HG02981 (cell line): ENCODE measurements at regions not wholly inside any gene's neighbourhood (a gene's known extent, or its start where the extent isn't known, plus 50 kb on each side); places are given as distances from the start of the nearest gene placed in this dataset.
"Not testable (repeated sequence)": the region's sequence is repeated elsewhere in the genome, so short reads cannot be mapped to it uniquely, and the experiment has no call there.

Experiments
- ATAC-seq: cut with Tn5 transposase; IDR thresholded peaks from one replicate; pipeline ENCODE4 v1.9.1; 2021; ENCODE audit warnings: mild to moderate bottlenecking, moderate library complexity; ENCODE audit not compliant: unreplicated experiment

DNA sequence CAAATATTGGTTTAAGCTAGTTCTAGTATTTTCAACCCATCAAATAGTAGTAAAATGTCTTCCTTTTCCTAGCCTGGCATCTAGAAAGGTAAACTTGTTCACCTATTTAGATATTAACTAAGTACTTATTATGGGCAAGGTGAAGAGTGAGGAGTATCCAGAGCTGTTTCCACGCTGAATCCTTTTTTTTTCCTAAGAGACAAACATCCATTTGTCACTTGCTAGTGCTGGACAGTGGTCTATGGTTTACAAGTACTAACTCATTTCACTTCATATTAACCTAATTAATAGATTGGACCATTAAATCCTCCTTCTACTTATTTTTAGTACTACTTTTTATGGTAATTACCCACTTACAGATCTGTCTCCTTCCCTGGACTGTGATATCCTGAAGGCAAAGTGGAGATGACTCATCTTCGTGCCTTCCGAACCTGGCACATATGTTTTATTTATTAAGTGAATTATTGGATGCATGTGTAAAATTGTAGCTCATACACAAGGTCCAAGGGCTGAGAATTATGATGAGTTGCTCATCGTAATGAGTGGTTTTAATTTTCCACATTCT is 159.6 kb upstream of the IGFBP3 start:
- ATAC-seq = no peak

DNA sequence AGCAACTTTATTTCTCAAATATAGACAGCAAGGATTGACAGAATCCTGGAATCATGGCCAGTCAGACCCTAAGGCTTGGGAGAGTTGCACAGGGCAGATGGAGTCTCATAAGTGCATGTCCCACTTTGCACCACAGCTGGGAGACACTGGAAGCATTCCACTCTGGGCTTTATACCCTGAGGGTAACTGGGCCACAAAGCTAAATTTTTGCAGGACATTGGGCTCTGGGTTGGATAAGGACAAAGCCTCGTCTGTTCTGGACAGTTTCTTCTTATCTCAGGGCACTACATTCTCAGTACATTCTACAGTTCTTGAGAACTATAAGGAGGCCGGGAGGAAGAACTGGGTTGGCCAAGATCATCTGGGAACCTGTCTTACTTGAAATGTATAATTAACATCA is 158.3 kb upstream of the IGFBP3 start:
- ATAC-seq = no peak

DNA sequence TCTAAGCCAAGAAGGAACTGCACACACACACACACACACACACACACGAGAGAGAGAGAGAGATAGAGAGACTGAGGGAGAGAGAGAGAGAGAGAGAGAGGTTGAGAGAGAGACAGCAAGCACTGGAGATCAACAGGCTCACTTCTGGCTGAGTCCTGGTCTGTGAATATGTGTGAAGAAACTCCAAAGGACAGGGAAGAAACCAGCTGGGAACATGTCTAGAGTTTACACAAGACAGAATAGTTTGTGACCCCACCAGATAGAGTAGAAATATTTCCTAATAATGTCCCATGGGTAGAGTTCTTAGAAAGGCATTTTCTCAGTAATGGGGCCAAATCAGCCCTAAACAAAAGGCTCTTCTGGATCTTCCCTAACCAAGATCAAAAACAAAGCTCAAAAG is 155.5 kb upstream of the IGFBP3 start:
- ATAC-seq = no peak

- ATAC-seq = no peak
Measured at GRCh38 chr7:46072722-46073121, 151.7 kb upstream of the IGFBP3 start.

- ATAC-seq = no peak
Measured at GRCh38 chr7:46071601-46072000, 150.5 kb upstream of the IGFBP3 start.

DNA sequence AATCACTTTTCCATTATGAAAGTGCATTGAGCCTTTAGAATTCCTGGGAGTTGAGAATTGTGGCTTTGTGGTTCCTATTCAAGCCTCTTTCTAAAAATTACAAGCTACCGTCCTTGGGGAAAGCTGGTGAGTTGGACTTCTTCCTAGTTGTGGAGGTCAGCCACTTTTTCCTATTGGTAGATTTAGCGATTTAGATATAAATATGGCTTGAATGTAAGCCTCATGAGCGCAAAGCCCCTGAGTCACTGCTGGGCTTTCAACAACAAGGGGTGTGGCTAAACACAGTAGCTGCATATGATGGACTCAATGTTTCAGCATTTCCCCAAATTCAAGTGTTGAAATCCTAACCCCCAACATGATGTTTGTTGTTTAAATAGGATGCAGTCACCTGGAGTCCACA is 150.0 kb upstream of the IGFBP3 start:
- no peak for ATAC-seq

DNA sequence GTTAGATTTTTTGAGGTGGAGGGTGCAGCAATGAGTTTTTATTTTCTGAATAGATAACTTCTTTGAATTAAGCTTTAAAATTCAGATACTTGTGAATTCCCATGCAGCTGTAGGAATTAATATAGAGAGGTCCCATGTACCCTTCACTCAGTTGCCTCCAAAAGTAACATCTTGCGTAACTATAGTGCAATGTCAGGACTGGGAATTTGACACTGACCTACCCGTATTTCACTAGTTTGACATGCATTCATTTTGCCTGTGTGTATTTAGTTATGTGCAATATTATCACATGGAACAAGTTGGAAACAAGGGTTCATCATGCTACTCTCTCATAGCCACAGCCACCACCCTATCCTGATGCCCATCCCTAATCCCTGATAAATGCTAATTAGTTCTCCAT is 147.1 kb upstream of the IGFBP3 start:
- no peak for ATAC-seq

DNA sequence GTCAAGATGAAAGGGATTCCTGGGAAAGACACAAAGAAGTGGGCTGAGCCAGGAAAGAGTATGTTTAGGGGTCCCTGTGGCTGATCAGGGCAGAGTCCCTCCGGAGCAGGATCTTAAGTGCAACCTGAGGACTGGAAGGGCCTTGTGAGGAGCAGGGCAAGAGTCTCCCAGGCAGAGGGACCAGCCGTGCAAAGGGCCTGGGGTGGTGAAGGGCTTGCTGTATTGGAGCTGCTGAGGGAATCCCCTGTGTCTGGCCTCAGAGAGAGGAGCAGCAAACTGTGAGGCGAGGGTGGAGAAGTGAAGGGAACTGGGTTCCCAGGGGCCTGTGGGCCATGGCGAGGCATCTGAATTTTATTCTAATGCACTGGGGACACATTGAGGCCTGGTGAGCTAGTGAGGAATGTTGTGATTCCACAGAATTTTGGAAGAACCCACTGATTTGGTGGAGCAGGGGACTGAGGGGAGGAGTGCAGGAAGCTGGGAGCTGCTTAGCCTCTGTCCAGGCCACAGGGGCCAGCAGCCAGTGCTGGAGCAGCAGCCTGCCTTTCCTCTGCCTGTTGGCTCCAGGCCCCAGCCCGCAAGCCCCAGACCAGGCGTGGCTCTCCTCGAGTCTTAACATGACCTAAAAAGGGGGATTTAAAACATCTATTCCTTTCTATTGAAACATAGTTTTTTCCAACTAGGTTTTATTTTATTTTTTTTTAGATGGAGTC is 138.4 kb upstream of the IGFBP3 start:
- ATAC-seq = no peak

GRCh38 chr7:46058086-46058823 is 137.2 kb upstream of the IGFBP3 start:
- no peak for ATAC-seq

- ATAC-seq = no peak
Measured at GRCh38 chr7:46054915-46055314, 133.8 kb upstream of the IGFBP3 start.

DNA sequence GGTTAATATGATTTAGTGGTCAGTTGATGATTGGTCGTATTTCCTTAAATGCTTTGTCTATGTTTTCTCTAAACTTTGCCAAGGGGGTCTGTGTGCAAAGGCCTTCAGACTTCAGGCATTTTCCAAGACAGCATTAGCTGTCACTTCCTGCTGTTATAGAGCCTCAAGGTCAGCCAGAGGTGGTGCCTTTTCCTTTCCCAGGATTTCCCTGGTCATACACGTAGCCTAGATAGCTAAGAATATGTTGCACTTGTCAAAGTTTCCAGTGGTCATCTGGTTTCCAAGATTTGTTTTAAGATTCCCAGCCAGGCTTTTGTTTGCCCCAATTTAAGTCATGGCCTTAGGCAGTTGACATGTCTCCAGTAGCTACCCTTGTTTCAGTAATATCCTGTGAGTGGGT is 133.2 kb upstream of the IGFBP3 start:
- ATAC-seq = no peak

GRCh38 chr7:46047581-46047980 is 126.5 kb upstream of the IGFBP3 start:
- ATAC-seq = no peak

DNA sequence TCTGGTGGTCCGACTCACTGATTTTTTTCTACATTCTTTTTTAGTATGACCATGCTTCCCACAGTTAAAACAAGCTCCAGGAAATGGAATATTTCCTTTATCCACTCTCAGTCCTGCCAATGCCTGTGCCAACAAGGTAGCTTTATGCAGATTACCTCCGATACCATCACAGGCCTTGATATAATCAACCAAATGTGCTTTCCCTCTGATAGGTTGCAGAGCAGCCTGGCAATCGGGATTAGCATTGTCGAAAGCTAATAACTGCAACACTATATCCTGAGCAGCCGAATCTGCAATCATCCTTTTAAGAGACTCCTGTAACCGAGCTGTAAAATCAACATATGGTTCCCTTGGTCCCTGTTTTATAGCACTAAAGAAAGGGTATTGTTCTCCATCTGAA is 122.3 kb upstream of the IGFBP3 start:
- ATAC-seq = not testable (repeated sequence)

- not testable (repeated sequence) for ATAC-seq
Measured at GRCh38 chr7:46039813-46040212, 118.7 kb upstream of the IGFBP3 start.

DNA sequence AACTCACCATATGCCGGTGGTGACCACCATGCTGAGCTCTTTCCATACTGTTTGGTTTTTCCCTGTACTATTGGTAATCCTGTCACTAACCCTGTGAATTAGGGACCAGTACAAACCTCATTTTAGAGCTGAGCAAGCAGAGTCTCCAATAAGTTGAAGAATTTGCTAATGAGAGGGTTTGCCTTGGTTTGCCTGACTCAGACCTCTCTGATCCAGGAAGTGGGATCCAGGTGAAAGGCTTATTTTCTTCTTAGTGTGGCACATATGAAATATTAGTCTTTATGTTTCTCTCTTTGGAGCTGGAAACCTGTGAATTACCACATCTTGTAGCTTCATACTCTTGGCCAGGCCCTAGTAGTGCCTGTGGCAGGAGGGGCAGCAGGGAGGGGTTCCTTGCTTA is 114.1 kb upstream of the IGFBP3 start:
- no peak for ATAC-seq

GRCh38 chr7:46034056-46034768 is 113.1 kb upstream of the IGFBP3 start:
- ATAC-seq = no peak

DNA sequence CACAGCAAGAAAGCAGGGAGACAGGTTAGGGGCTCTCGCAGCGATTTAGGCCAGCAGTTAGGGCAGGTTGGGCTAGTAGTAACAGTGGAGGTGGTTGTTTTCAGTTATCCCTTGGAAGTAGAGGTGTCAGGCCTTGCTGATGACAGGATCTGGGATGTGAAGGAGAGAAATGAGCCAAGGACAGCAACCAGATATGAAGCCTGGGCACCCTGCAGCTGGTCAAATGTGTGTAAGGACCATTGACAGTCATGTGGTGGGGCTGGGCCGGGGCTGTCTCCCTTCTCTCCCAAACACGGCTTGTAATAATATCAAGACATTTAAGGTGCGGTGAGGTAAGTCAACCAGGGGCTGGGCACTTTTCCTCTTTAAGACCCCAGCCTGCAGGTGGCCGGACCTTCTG is 112.5 kb upstream of the IGFBP3 start:
- ATAC-seq = no peak

- no peak for ATAC-seq
Measured at GRCh38 chr7:46032942-46033341, 111.9 kb upstream of the IGFBP3 start.

GRCh38 chr7:46032353-46032752 is 111.3 kb upstream of the IGFBP3 start:
- ATAC-seq = no peak

DNA sequence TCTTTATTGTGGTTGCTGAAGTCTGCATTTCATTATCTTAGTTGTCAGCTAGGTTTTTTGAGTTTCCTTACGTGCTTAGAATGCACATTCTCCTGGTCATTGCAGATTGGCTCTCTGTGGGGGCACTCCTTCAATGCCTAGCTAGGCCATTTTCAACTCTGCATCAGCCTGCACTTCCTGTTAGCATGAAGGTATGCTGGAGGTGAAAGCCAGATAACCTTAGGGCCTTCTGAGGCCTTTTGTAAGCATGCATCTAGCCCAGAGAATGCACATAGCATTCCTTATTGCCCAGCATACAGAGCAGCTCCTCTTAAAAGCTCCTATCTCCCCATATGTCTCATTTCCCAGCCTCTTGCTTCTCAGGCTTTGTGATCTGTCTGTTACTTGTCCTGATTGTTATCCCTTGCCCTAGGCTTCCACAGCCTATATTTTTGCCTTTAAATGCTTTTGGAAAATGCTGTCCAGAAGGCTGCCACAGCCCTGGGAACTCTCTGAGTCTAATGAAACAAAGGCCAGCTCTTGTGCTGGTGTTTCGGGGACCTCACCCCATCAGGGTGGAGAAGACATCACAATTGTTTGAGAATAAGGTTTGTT is 108.1 kb upstream of the IGFBP3 start:
- ATAC-seq = no peak

DNA sequence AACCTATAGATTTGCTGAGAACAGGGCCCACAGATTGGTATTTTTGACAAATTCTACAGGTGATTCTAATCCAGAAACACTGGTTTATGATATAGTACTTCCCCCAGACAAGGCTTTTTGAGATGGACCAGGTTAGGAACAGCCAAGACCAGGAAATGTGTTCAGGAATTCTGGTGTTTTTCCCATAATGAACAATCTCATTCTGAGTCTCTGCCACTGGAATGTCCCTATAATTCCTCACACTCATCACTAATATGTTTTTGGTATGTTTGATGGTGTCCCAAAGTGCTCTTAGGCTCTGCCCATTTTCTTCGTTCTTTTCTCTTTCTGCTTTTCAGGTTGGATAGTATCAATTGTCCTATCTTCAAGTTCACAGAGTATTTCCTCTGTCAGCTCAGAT is 107.2 kb upstream of the IGFBP3 start:
- no peak for ATAC-seq
